BLaER1 (cell line): ENCODE measurements at regions not wholly inside any gene's neighbourhood (a gene's known extent, or its start where the extent isn't known, plus 50 kb on each side); places are given as distances from the start of the nearest gene placed in this dataset.
A peak's percentile ranks its signal among the peaks of the same experiment; 100 is the strongest.

Experiments
- H3K27ac ChIP-seq: shearing (Covaris generic); formaldehyde crosslinking; 2 replicates; pipeline ENCODE4 v1.8.1; 2022
- H3K27me3 ChIP-seq: shearing (Covaris generic); formaldehyde crosslinking; 2 replicates; pipeline ENCODE4 v1.8.1; 2022
- H3K36me3 ChIP-seq: shearing (Covaris generic); formaldehyde crosslinking; 2 replicates; pipeline ENCODE4 v1.8.1; 2022
- H3K4me1 ChIP-seq: shearing (Covaris generic); formaldehyde crosslinking; 2 replicates; pipeline ENCODE4 v1.8.1; 2022
- H3K4me2 ChIP-seq: shearing (Covaris generic); formaldehyde crosslinking; 2 replicates; pipeline ENCODE4 v1.8.1; 2022
- H3K4me3 ChIP-seq: shearing (Covaris generic); formaldehyde crosslinking; 2 replicates; pipeline ENCODE4 v1.8.1; 2022
- H3K9ac ChIP-seq: shearing (Covaris generic); formaldehyde crosslinking; 2 replicates; pipeline ENCODE4 v1.8.1; 2022
- H3K9me3 ChIP-seq: shearing (Covaris generic); formaldehyde crosslinking; 2 replicates; pipeline ENCODE4 v1.8.1; 2022
- H4K20me1 ChIP-seq: shearing (Covaris generic); formaldehyde crosslinking; 2 replicates; pipeline ENCODE4 v1.8.1; 2022
- Cebpa-rat ChIP-seq: shearing (Covaris generic); IDR thresholded peaks from 2 replicates; pipeline ENCODE4 v1.8.1; 2022

GRCh38 chr1:58890113-58890512 lies 106.3 kb upstream of the JUN start:
- Histone ChIP-seq H3K9me3 (no peaks in the 10 kb centered on the region), H3K9ac (no peak overlapping the region), H3K36me3 (no peaks in the 10 kb centered on the region), H3K27me3 (no peaks in the 10 kb centered on the region), H3K27ac (no peak overlapping the region), H3K4me1 (peaks cover 14% of the 10 kb centered on the region), H4K20me1 (no peaks in the 10 kb centered on the region), H3K4me2 (no peak overlapping the region), H3K4me3 (no peak overlapping the region)
- no peak for TF ChIP-seq Cebpa-rat

GRCh38 chr1:58890609-58891008 lies 106.8 kb upstream of the JUN start:
- Histone ChIP-seq H3K4me2 (no peak overlapping the region), H4K20me1 (no peaks in the 10 kb centered on the region), H3K9me3 (no peaks in the 10 kb centered on the region), H3K27me3 (no peaks in the 10 kb centered on the region), H3K4me3 (no peak overlapping the region), H3K4me1 (peaks cover 14% of the 10 kb centered on the region), H3K27ac (no peak overlapping the region), H3K36me3 (no peaks in the 10 kb centered on the region), H3K9ac (no peak overlapping the region)
- TF ChIP-seq Cebpa-rat: no peak

GRCh38 chr1:58891347-58891746 lies 107.5 kb upstream of the JUN start:
- Histone ChIP-seq H3K27ac (no peak overlapping the region), H3K36me3 (no peaks in the 10 kb centered on the region), H3K4me1 (peaks cover 19% of the 10 kb centered on the region), H3K4me2 (no peak overlapping the region), H3K4me3 (no peak overlapping the region), H3K27me3 (no peaks in the 10 kb centered on the region), H3K9me3 (no peaks in the 10 kb centered on the region), H4K20me1 (no peaks in the 10 kb centered on the region), H3K9ac (no peak overlapping the region)
- TF ChIP-seq Cebpa-rat: no peak

DNA sequence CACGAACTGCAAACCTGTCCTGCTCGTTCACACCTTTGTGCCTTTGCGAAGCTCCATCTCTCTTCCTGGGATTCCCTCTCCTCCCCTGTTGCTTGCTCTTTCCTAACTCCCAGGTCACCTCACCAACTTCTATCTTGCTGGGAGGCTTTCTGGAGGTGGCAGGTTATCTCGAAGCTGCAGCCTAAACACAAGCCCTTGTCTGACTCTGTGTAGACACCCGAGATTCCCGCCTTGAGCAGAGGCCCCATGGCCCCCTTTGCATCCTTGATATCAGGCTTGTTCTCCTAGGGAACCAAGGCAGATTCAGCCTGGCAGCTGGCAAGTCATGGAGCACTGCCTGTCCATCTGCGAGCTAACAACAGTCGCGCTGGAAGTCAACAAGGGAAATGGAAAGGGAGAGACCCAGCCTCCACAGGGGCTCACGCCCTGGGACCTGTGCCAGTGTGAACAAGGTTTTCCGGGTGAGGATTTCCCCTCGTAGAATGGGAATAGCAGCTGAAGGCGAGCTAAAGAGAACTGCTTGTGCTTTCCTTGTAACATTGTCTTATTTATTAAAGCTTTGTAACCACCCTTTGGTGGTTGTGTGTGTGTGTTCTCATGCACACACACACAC lies 109.5 kb upstream of the JUN start:
- no peak for TF ChIP-seq Cebpa-rat
- no peak overlapping the region for H3K9ac ChIP-seq
- no peak overlapping the region for H3K27ac ChIP-seq
- no peak overlapping the region for H3K4me2 ChIP-seq
- H3K4me1 ChIP-seq: peaks cover 26% of the 10 kb centered on the region
- H3K27me3 ChIP-seq: no peaks in the 10 kb centered on the region
- H4K20me1 ChIP-seq: no peaks in the 10 kb centered on the region
- no peak overlapping the region for H3K4me3 ChIP-seq
- no peaks in the 10 kb centered on the region for H3K36me3 ChIP-seq
- H3K9me3 ChIP-seq: no peaks in the 10 kb centered on the region

DNA sequence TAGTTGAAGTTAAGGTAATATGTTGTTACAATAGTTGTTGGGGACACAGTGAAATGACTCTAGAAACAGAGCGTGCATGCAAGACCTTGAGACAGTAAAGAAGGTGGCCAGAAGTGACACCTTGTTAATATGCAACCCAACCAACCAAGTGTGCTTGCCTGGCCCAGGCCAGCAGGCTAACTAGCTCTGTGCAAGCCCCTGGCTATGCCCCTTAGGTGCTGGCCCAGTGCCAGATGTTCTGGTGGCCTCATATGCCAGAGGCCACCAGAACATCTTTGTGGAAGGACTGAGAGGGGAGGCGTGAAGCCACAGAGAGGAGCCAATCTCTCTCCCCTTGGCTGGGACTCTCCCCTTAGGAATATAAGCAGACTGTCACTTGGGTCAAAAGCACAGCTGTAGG lies 111.2 kb upstream of the JUN start:
- H3K36me3 ChIP-seq: no peaks in the 10 kb centered on the region
- no peak overlapping the region for H3K9ac ChIP-seq

GRCh38 chr1:58895559-58896145 lies 111.8 kb upstream of the JUN start:
- Histone ChIP-seq H3K4me1 (peaks cover 26% of the 10 kb centered on the region), H3K9me3 (no peaks in the 10 kb centered on the region), H3K9ac (no peak overlapping the region), H3K4me3 (no peak overlapping the region), H3K4me2 (peak overlapping the region; percentile 50), H3K27me3 (no peaks in the 10 kb centered on the region), H3K27ac (no peak overlapping the region), H3K36me3 (no peaks in the 10 kb centered on the region), H4K20me1 (no peaks in the 10 kb centered on the region)
- no peak for TF ChIP-seq Cebpa-rat

More for the DNA sequence above, 111.2 kb upstream of the JUN start:
- H3K27me3 ChIP-seq: no peaks in the 10 kb centered on the region
- no peaks in the 10 kb centered on the region for H4K20me1 ChIP-seq
- H3K4me1 ChIP-seq: peaks cover 26% of the 10 kb centered on the region
- peak overlapping the region; percentile 50 for H3K4me2 ChIP-seq
- no peak for TF ChIP-seq Cebpa-rat
- H3K27ac ChIP-seq: no peak overlapping the region
- H3K9me3 ChIP-seq: no peaks in the 10 kb centered on the region
- H3K4me3 ChIP-seq: no peak overlapping the region

DNA sequence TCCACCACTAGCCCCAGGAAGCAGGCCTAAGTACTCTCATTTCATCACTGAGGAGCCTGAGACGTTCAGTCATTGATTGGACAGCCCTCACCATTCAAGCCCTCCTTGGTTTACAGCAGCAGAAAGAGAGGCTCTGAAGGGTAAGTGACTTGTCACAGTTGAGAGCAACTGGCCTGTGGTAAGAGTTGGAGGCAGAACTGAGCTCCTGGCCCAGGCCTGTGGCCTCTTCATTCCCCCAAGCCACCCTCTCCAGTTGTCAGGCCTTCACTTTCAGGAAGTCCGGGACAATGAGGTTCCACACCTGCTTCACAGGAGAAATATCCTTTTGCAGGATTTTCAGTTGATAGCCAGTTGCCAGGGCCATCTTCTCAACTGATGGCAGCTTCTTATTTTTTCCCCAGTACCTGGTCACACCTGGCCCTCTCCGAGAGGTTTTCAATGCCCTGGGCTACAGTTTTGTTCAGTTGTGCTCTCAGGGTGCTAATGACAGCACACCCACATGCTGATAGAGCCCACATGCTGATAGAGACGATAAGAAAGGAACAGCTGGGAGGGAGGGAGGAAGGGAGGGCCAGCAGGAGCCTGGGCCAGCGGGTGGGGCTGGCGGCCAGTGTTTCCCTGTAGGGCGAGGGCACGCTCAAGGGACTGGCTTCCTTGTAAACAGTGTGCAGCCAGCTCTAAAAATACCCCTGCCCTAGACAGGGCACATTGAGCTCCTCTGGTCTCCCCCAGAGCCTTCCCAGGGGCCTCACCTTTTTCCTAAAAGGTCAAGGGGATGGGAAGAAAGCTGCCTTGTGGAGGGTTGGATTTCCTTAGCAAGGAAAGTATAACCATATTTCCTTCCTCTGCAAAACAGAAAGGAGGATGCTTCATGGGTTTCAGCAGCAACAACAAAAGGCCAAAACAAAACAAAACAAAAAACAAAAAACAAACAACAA lies 112.7 kb upstream of the JUN start:
- Histone ChIP-seq H4K20me1 (no peaks in the 10 kb centered on the region), H3K9ac (no peak overlapping the region), H3K4me1 (peaks cover 26% of the 10 kb centered on the region), H3K27ac (no peak overlapping the region), H3K9me3 (no peaks in the 10 kb centered on the region), H3K4me3 (no peak overlapping the region), H3K36me3 (no peaks in the 10 kb centered on the region), H3K27me3 (no peaks in the 10 kb centered on the region), H3K4me2 (peak overlapping the region; percentile 50)
- no peak for TF ChIP-seq Cebpa-rat

- Histone ChIP-seq H3K4me3 (no peak overlapping the region), H3K4me2 (no peak overlapping the region), H3K9me3 (no peaks in the 10 kb centered on the region), H3K4me1 (peaks cover 34% of the 10 kb centered on the region), H3K36me3 (no peaks in the 10 kb centered on the region), H4K20me1 (no peaks in the 10 kb centered on the region), H3K27me3 (no peaks in the 10 kb centered on the region), H3K9ac (no peak overlapping the region), H3K27ac (no peak overlapping the region)
- TF ChIP-seq Cebpa-rat: no peak
Observed at GRCh38 chr1:58898739-58899586, 115.1 kb upstream of the JUN start.

DNA sequence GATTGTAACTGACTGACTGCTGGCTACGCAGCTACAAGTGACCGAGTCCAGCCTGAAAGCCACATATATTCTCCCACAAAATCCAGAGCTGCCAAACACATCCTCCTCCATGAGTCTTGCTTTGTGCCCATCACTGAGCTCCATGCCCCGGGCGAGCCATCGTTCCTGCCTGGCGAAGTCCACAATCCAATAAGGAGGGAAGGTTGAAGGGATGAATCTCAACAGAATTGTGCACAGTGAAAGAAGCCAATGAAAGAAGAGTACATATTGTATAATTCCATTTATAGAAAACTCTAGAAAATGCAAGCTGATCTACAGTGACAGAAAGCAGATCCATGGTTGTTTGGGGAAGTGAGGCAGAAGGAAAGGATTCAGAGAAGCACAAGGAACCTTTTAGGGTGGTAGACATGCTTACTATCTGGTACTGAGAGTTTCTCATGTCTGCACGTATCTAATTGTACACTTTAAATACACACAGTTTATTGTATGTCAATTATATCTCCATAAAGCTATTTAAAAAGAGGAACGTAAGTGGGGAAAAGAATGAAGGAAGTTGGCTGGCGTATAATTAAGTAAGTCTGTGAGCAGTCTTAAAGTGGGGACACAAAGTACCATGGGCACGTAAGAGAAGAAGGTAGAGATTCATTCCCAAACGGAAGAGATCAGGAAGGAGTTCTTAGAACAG lies 115.9 kb upstream of the JUN start:
- no peak overlapping the region for H3K4me2 ChIP-seq
- no peak for TF ChIP-seq Cebpa-rat

More for the DNA sequence above, 115.9 kb upstream of the JUN start:
- Histone ChIP-seq H3K36me3 (no peaks in the 10 kb centered on the region), H4K20me1 (no peaks in the 10 kb centered on the region), H3K4me3 (no peak overlapping the region), H3K9me3 (no peaks in the 10 kb centered on the region), H3K27me3 (no peaks in the 10 kb centered on the region), H3K4me1 (peaks cover 36% of the 10 kb centered on the region), H3K9ac (no peak overlapping the region), H3K27ac (no peak overlapping the region)
